RWPE2 (cell line): ENCODE measurements at regions not wholly inside any gene's neighbourhood (a gene's known extent, or its start where the extent isn't known, plus 50 kb on each side); places are given as distances from the start of the nearest gene placed in this dataset.
"Not testable (repeated sequence)": the region's sequence is repeated elsewhere in the genome, so short reads cannot be mapped to it uniquely, and the experiment has no call there.

Experiments used
- ATAC-seq: fragments of 200-7000 bp; cut with Tn5 transposase; 3 replicates; pipeline ENCODE4 v1.9.1; 2021; ENCODE audit warnings: low read depth
- DNase-seq: peaks from one replicate; pipeline ENCODE4 v3.0.0-alpha.2; 2020; ENCODE audit warnings: low spot score
- H3K27ac ChIP-seq: fragments of 450-650 bp; 2 replicates; pipeline ENCODE4 v1.5.1; 2017; ENCODE audit warnings: mild to moderate bottlenecking; ENCODE audit not compliant: poor library complexity, severe bottlenecking
- H3K27me3 ChIP-seq: fragments of 250-450 bp; sonication (Bioruptor Pico); 2 replicates; pipeline ENCODE4 v1.5.1; 2021; ENCODE audit warnings: mild to moderate bottlenecking, moderate library complexity; ENCODE audit not compliant: insufficient read depth, poor library complexity, severe bottlenecking
- H3K36me3 ChIP-seq: fragments of 250-450 bp; sonication (Bioruptor Pico); 2 replicates; pipeline ENCODE4 v1.5.1; 2020; ENCODE audit warnings: low read depth, mild to moderate bottlenecking, moderate library complexity
- H3K4me1 ChIP-seq: fragments of 250-450 bp; sonication (Bioruptor Pico); 2 replicates; pipeline ENCODE4 v1.5.1; 2021; ENCODE audit warnings: mild to moderate bottlenecking, moderate library complexity; ENCODE audit not compliant: insufficient read depth, poor library complexity, severe bottlenecking
- H3K4me3 ChIP-seq: fragments of 250-450 bp; sonication (Bioruptor Pico); 2 replicates; pipeline ENCODE4 v1.5.1; 2021; ENCODE audit warnings: mild to moderate bottlenecking, moderate library complexity; ENCODE audit not compliant: severe bottlenecking
- H3K9me3 ChIP-seq: fragments of 250-450 bp; sonication (Bioruptor Pico); 2 replicates; pipeline ENCODE4 v1.5.1; 2021; ENCODE audit warnings: mild to moderate bottlenecking, moderate library complexity; ENCODE audit not compliant: severe bottlenecking
- TF ChIP-seq, protein P1 (sequence below): fragments of 450-650 bp; IDR thresholded peaks from one replicate; pipeline ENCODE4 v1.5.1; 2017; ENCODE audit warnings: mild to moderate bottlenecking, moderate library complexity; ENCODE audit not compliant: poor library complexity, severe bottlenecking

DNA sequence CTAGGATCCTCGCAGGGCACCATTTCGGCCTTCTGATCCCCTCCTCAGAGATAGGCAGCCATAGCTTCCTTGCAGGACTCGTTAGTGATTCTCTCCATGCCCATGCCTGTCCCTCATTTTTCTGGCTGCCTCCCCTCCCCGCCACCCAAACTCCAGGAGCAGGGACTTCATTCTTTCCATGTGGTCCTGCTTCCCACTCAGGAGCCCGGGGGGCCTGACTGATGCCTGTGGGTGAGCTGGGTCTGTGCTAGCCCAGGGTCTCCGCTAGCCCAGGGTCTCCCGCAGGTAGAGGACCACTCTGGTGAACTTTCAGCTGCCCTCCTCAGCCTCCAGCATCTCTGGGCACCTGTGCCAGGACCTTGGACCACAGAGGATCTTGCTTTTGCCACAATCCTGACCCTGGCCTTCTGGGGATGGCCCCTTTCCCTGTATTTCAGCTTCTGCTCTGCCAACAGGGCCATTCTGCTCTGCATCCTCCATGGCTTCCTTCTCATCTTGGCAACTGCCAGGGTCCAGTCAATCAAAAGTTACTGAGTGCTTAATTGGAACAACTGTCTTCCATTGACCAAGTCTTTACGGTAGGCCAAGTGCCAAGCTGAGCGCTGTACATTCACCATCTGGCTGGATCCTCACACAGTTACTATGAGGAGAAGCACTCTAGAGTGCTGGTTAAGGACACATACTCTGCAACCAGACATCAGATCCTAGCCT, 152.2 kb downstream of the EFNB1 start:
- H3K27ac ChIP-seq = no peak overlapping the region
- H3K4me3 ChIP-seq = no peak overlapping the region
- no peaks in the 10 kb centered on the region for H3K27me3 ChIP-seq
- no peaks in the 10 kb centered on the region for H3K4me1 ChIP-seq
- no peak for DNase-seq
- H3K9me3 ChIP-seq = no peaks in the 10 kb centered on the region
- TF ChIP-seq, protein P1, sequence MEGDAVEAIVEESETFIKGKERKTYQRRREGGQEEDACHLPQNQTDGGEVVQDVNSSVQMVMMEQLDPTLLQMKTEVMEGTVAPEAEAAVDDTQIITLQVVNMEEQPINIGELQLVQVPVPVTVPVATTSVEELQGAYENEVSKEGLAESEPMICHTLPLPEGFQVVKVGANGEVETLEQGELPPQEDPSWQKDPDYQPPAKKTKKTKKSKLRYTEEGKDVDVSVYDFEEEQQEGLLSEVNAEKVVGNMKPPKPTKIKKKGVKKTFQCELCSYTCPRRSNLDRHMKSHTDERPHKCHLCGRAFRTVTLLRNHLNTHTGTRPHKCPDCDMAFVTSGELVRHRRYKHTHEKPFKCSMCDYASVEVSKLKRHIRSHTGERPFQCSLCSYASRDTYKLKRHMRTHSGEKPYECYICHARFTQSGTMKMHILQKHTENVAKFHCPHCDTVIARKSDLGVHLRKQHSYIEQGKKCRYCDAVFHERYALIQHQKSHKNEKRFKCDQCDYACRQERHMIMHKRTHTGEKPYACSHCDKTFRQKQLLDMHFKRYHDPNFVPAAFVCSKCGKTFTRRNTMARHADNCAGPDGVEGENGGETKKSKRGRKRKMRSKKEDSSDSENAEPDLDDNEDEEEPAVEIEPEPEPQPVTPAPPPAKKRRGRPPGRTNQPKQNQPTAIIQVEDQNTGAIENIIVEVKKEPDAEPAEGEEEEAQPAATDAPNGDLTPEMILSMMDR = no peak
- no peak for ATAC-seq
- no peaks in the 10 kb centered on the region for H3K36me3 ChIP-seq

DNA sequence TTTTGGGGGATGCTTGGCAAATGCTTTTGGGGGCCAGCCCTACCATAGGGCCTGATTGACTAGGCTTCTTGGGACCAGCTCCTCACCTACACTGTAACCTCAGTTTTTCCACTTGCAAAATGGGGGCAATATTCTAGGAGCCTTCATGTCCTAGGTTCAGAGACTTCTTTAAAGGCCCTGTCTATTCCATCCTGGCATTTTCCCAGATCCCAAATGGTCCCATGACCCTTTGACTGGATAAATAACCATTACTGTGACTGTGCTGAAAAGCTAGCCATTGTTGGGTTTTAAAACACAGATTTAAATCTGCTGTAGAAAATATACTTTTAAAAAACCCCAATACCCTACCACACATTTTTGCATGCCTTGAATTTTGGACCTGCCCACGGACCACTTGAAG, 149.8 kb downstream of the EFNB1 start:
- Histone ChIP-seq H3K9me3 (no peaks in the 10 kb centered on the region), H3K27ac (no peak overlapping the region), H3K36me3 (no peaks in the 10 kb centered on the region), H3K4me3 (no peak overlapping the region), H3K27me3 (no peaks in the 10 kb centered on the region), H3K4me1 (no peaks in the 10 kb centered on the region)
- TF ChIP-seq, protein P1 = no peak
- DNase-seq = no peak
- no peak for ATAC-seq

DNA sequence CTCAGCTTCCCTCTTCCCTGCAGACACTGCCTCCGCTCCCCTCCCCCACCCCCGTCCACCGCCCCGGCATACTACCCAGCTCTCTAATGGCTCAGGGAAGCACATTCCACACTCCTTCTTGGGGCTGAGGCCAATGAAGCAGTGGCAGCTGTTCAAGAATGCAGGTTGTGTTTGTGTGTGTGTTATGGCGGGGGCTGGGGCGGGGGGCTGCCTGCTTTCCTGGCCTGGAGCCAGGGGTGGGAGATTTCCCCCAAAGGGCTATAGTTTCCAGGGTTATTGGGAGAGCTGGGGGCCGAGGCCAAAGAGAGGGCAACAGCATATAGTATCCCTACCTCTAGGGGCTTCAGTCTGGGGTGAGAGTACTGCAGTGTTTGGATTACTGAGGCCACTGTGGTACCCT, 149.4 kb downstream of the EFNB1 start:
- H3K36me3 ChIP-seq = no peaks in the 10 kb centered on the region
- TF ChIP-seq, protein P1 = no peak
- DNase-seq (no peak), ATAC-seq (no peak)
- no peak overlapping the region for H3K4me3 ChIP-seq
- no peaks in the 10 kb centered on the region for H3K27me3 ChIP-seq
- no peaks in the 10 kb centered on the region for H3K4me1 ChIP-seq
- no peaks in the 10 kb centered on the region for H3K9me3 ChIP-seq
- no peak overlapping the region for H3K27ac ChIP-seq

DNA sequence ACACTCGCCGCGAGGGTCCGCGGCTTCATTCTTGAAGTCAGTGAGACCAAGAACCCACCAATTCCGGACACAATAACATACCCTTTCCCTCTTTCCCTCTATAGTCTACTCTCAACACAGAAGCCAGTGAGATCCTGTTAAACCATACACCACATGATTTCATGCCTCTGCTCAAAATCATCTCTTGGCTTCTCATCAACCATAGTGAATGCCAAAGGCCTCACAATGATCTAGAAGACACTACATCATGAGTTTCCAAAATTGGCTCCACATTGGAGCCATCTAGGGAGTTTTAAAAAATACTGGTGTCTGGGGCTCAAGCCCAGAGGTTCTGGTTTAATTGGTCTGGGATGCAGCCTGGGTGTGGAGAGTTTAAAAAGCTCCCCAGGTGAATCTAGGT, 124.5 kb downstream of the EFNB1 start:
- DNase-seq (no peak), ATAC-seq (no peak)
- no peaks in the 10 kb centered on the region for H3K9me3 ChIP-seq
- TF ChIP-seq, protein P1 = no peak
- H3K36me3 ChIP-seq = no peaks in the 10 kb centered on the region
- H3K4me1 ChIP-seq = no peaks in the 10 kb centered on the region
- no peak overlapping the region for H3K4me3 ChIP-seq
- no peaks in the 10 kb centered on the region for H3K27me3 ChIP-seq
- H3K27ac ChIP-seq = no peak overlapping the region

DNA sequence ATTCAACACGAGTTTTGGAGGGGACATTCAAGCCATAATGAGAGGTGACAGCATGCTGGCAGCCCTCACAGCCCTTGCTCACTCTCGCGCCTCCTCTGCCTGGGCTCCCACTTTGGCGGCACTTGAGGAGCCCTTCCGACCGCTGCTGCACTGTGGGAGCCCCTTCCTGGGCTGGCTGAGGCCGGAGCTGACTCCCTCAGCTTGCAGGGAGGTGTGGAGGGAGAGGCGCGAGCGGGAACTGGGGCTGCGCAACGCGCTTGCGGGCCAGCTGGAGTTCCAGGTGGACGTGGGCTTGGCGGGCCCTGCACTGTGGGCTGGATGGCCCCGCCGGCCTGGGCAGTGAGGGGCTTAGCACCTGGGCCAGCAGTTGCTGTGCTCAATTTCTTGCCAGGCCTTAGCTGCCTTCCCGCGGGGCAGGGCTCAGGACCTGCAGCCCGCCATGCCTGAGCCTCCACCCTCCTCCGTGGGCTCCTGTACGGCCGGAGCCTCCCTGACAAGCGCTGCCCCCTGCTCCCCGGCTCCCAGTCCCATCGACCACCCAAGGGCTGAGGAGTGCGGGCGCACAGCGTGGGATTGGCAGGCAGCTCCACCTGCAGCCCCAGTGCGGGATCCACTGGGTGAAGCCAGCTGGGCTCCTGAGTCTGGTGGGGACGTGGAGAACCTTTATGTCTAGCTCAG, 123.3 kb downstream of the EFNB1 start:
- ATAC-seq, H3K4me1 ChIP-seq, H3K27ac ChIP-seq, H3K27me3 ChIP-seq, H3K4me3 ChIP-seq, H3K36me3 ChIP-seq, DNase-seq, H3K9me3 ChIP-seq: not testable (repeated sequence)
